Mucosa of descending colon (tissue), 3 donors: ENCODE measurements at regions not wholly inside any gene's neighbourhood (a gene's known extent, or its start where the extent isn't known, plus 50 kb on each side); places are given as distances from the start of the nearest gene placed in this dataset.

ENCODE experiments used
- ATAC-seq: fragments of 200-7000 bp; cut with Tn5 transposase; one replicate; pipeline ENCODE4 v1.9.1; 2020; ENCODE audit warnings: mild to moderate bottlenecking, moderate library complexity
- DNase-seq, 3 donors: peaks; one replicate each; pipeline ENCODE4 v3.0.0-alpha.2; 2020
- H3K36me3 ChIP-seq: fragments of 200-600 bp; one replicate; pipeline ENCODE4 v1.8.0; 2021; ENCODE audit warnings: low read depth, mild to moderate bottlenecking
- H3K4me1 ChIP-seq: fragments of 200-600 bp; one replicate; pipeline ENCODE4 v1.8.0; 2021; ENCODE audit warnings: low read depth, mild to moderate bottlenecking
- H3K4me3 ChIP-seq: fragments of 200-600 bp; one replicate; pipeline ENCODE4 v1.8.0; 2021; ENCODE audit warnings: mild to moderate bottlenecking
- H3K9me3 ChIP-seq: fragments of 200-600 bp; one replicate; pipeline ENCODE4 v1.8.0; 2021; ENCODE audit warnings: mild to moderate bottlenecking
- CTCF ChIP-seq: fragments of 200-600 bp; IDR thresholded peaks from one replicate; pipeline ENCODE4 v1.8.0; 2022; ENCODE audit warnings: antibody characterized with exemption, mild to moderate bottlenecking
- intact Hi-C, 2 donors: fragments of 100-400 bp; cut with DNase I in 1 of 2; cut with micrococcal nuclease in 1 of 2; formaldehyde crosslinking; loops; one replicate each; pipeline versions ENCODE4 v1.11.0 to v1.11.1; 2022; cut with DNase I, micrococcal nuclease
- donor health status: DM: no; HTN: no; CAD: no; lungs with moderate emphysema.
- donor health status: DM: no; HTN: no; CAD: no.
- donor health status: DM: no; HTN: yes; CAD: no.

- Histone ChIP-seq H3K36me3 (no peaks in the 10 kb centered on the region), H3K4me1 (no peaks in the 10 kb centered on the region), H3K4me3 (no peak overlapping the region), H3K9me3 (no peaks in the 10 kb centered on the region)
- intact Hi-C loops: no loop called here
- ATAC-seq (no peak), DNase-seq (no peak)
- TF ChIP-seq CTCF: no peak
Observed at GRCh38 chr6:149196091-149196490, 121.4 kb upstream of the TAB2 start.

DNA sequence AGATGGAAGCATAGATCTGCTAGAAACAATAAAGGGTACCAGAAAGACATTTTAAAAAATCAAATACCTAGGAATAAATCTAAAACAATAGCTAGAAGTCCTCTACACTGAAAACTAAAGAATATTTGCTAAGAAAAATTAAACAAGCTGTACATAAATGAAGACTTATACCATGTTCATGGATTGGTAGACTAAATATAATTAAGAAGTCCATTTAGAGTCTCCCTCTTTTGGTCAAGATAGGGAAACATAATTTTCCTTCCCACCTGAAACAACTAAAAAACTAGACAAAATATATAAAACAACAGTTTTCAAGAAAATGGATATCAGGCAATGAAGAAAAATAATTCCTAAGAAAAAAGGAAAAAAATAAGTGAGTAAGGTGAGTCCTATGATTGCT is 120.0 kb upstream of the TAB2 start:
- no peaks in the 10 kb centered on the region for H3K36me3 ChIP-seq
- TF ChIP-seq CTCF: no peak
- H3K4me3 ChIP-seq: no peak overlapping the region
- H3K9me3 ChIP-seq: no peaks in the 10 kb centered on the region
- ATAC-seq (no peak), DNase-seq (no peak)
- intact Hi-C loops: no loop called here
- no peaks in the 10 kb centered on the region for H3K4me1 ChIP-seq

DNA sequence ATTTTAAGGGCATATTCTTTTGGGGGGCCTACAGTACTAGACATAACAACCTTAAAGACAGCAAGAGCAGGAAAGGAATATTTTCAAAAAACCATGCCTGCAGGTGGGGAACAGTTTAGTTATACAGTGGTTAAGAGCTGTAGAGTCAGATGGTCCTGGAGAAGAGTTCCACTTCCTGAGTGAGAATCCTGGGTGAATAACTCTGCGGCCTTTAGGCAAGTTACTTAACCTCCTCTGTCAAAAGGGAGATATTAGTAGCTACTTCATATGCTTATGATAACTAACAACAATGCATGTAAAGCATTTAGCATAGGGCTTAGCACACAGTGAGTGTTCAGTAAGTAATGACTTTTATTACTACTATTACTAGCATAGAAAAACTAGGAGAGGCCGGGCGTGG is 119.2 kb upstream of the TAB2 start:
- intact Hi-C loops: no loop called here

GRCh38 chr6:149200282-149200945 is 117.1 kb upstream of the TAB2 start:
- H3K4me3 ChIP-seq: no peak overlapping the region
- DNase-seq (no peak), ATAC-seq (no peak)
- intact Hi-C loops: no loop called here
- TF ChIP-seq CTCF: no peak
- H3K9me3 ChIP-seq: no peaks in the 10 kb centered on the region
- no peaks in the 10 kb centered on the region for H3K36me3 ChIP-seq
- no peaks in the 10 kb centered on the region for H3K4me1 ChIP-seq

More for the DNA sequence above, 119.2 kb upstream of the TAB2 start:
- no peaks in the 10 kb centered on the region for H3K4me1 ChIP-seq
- no peaks in the 10 kb centered on the region for H3K9me3 ChIP-seq
- H3K4me3 ChIP-seq: no peak overlapping the region
- ATAC-seq (no peak), DNase-seq (no peak)
- no peak for TF ChIP-seq CTCF
- no peaks in the 10 kb centered on the region for H3K36me3 ChIP-seq

- no peak for TF ChIP-seq CTCF
- intact Hi-C loops: no loop called here
Observed at GRCh38 chr6:149201068-149201655, 116.3 kb upstream of the TAB2 start.

More at GRCh38 chr6:149201068-149201655, 116.3 kb upstream of the TAB2 start:
- Histone ChIP-seq H3K4me1 (no peaks in the 10 kb centered on the region), H3K9me3 (no peaks in the 10 kb centered on the region), H3K4me3 (no peak overlapping the region), H3K36me3 (no peaks in the 10 kb centered on the region)
- ATAC-seq: no peak
- DNase-seq: no peak
